ENCODE measurements at regions not wholly inside any gene's neighbourhood (a gene's known extent, or its start where the extent isn't known, plus 50 kb on each side); places are given as distances from the start of the nearest gene placed in this dataset.

DNA sequence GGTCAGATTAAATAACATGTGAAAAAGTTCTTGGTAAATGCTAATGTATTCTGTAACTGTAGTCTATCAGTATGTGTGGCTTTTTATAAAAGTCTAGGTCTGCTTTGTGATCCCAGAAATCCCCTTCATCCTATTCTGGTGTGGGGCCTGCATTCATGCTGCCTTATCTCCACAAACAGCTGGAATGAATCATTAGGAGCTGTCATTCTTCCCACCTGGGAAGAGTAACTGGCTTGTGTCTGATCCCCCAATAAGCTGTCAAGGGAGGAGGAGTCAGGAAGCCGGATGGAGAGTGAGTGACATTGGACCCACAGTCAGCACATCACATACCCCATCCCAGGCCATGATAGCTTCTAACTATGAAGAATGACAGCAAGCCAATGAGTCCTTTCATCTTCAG, 81.1 kb upstream of the EPHA4 start:
- Mint-ChIP-seq H3K4me3 (ENCODE audit: unreplicated experiment) (no peak overlapping the region), H3K36me3 (ENCODE audit: insufficient read depth, unreplicated experiment) (no peaks in the 10 kb centered on the region), H3K4me1 (ENCODE audit: low read depth, unreplicated experiment) (no peaks in the 10 kb centered on the region), H3K27ac (ENCODE audit: unreplicated experiment) (no peak overlapping the region), H3K9me3 (ENCODE audit: unreplicated experiment) (no peaks in the 10 kb centered on the region), H3K27me3 (ENCODE audit: insufficient read depth, unreplicated experiment) (no peaks in the 10 kb centered on the region)
- H3K27me3 ChIP-seq (replicated peaks; ENCODE audit: control insufficient read depth, insufficient read depth, low read length) = no peaks in the 10 kb centered on the region
- H3K4me1 ChIP-seq = no peaks in the 10 kb centered on the region
- H3K36me3 ChIP-seq (ENCODE audit: control insufficient read depth, insufficient read depth, low read length) = no peaks in the 10 kb centered on the region
- no peak for TF ChIP-seq CTCF (IDR thresholded peaks at IDR 0.05; ENCODE audit: insufficient read depth in 1 of 2, low read depth in 1 of 2, low read length in 1 of 2, severe bottlenecking in 1 of 2, unreplicated experiment in 1 of 2)
- POLR2A ChIA-PET = no interaction called here
- BruUV-seq (replicated peaks) = no TSS peak
- CTCF ChIA-PET = no interaction called here
- H3K4me3 ChIP-seq (ENCODE audit: low read depth, low read length) = no peak overlapping the region
- H3K9me3 ChIP-seq = no peaks in the 10 kb centered on the region
- intact Hi-C loops (cut with micrococcal nuclease; ENCODE audit: unreplicated experiment) = no loop called here
- DNase-seq = no peak

DNA sequence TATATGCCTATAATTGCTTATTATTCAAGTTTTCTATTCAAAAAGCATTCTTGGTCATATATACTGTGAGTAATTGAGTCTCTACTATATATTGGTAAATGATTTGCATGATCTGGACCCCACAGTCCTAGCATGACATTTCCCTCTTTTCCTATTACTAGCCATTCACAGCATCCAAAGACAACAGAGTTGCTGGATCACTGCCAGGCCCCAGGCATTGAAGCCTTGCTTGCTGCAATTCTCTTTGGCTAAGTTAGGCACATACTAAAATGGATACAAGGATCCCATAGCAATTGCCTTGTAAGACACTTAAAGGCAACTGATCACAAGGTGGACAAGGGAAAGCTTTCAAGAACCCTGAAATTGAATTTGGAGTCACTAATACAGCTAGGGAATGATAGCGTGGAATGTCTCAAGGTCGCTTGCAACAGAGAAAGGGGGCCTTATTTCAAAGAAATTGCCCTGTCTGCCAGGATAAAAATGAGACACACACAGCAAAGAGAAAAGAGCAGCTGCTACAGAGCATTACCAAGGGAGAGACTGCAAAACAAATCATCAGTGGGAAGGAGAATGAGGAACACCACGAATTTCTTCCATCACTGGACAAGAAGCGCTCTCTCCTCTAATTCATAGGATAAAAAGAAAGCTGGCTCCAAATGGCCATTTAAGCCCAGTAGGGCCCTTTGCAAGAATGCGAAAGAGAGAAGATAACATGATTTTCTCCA, 77.1 kb upstream of the EPHA4 start:
- Mint-ChIP-seq H3K36me3 (ENCODE audit: insufficient read depth, unreplicated experiment) (no peaks in the 10 kb centered on the region), H3K4me3 (ENCODE audit: unreplicated experiment) (no peak overlapping the region), H3K27me3 (ENCODE audit: insufficient read depth, unreplicated experiment) (no peaks in the 10 kb centered on the region), H3K9me3 (ENCODE audit: unreplicated experiment) (peaks cover 9% of the 10 kb centered on the region), H3K4me1 (ENCODE audit: low read depth, unreplicated experiment) (no peaks in the 10 kb centered on the region), H3K27ac (ENCODE audit: unreplicated experiment) (no peak overlapping the region)
- TF ChIP-seq CTCF (IDR thresholded peaks at IDR 0.05; ENCODE audit: insufficient read depth in 1 of 2, low read depth in 1 of 2, low read length in 1 of 2, severe bottlenecking in 1 of 2, unreplicated experiment in 1 of 2) = no peak
- Histone ChIP-seq H3K4me3 (ENCODE audit: low read depth, low read length) (no peak overlapping the region), H3K4me1 (no peaks in the 10 kb centered on the region), H3K36me3 (ENCODE audit: control insufficient read depth, insufficient read depth, low read length) (no peaks in the 10 kb centered on the region), H3K27me3 (replicated peaks; ENCODE audit: control insufficient read depth, insufficient read depth, low read length) (no peaks in the 10 kb centered on the region), H3K9me3 (peaks cover 6% of the 10 kb centered on the region; the same call in 1 of the 2 replicates)
- ChIA-PET CTCF (no interaction called here), POLR2A (no interaction called here)
- no peak for DNase-seq
- no TSS peak for BruUV-seq (replicated peaks)
- intact Hi-C loops (cut with micrococcal nuclease; ENCODE audit: unreplicated experiment) = no loop called here

GRCh38 chr2:221642447-221642846, 70.3 kb upstream of the EPHA4 start:
- H3K9me3 Mint-ChIP-seq (ENCODE audit: unreplicated experiment) = peaks cover 26% of the 10 kb centered on the region
- Histone ChIP-seq H3K4me1 (no peaks in the 10 kb centered on the region), H3K4me3 (ENCODE audit: low read depth, low read length) (no peak overlapping the region), H3K27me3 (replicated peaks; ENCODE audit: control insufficient read depth, insufficient read depth, low read length) (no peaks in the 10 kb centered on the region), H3K9me3 (peaks cover 6% of the 10 kb centered on the region; the same call in 1 of the 2 replicates), H3K36me3 (ENCODE audit: control insufficient read depth, insufficient read depth, low read length) (no peaks in the 10 kb centered on the region)
- H3K36me3 Mint-ChIP-seq (ENCODE audit: insufficient read depth, unreplicated experiment) = no peaks in the 10 kb centered on the region
- intact Hi-C loops (cut with micrococcal nuclease; ENCODE audit: unreplicated experiment) = no loop called here
- H3K27me3 Mint-ChIP-seq (ENCODE audit: insufficient read depth, unreplicated experiment) = no peaks in the 10 kb centered on the region
- no peak for TF ChIP-seq CTCF (IDR thresholded peaks at IDR 0.05; ENCODE audit: insufficient read depth in 1 of 2, low read depth in 1 of 2, low read length in 1 of 2, severe bottlenecking in 1 of 2, unreplicated experiment in 1 of 2)
- H3K4me1 Mint-ChIP-seq (ENCODE audit: low read depth, unreplicated experiment) = no peaks in the 10 kb centered on the region
- no peak for DNase-seq
- H3K27ac Mint-ChIP-seq (ENCODE audit: unreplicated experiment) = no peak overlapping the region
- ChIA-PET CTCF (no interaction called here), POLR2A (no interaction called here)
- no TSS peak for BruUV-seq (replicated peaks)
- H3K4me3 Mint-ChIP-seq (ENCODE audit: unreplicated experiment) = no peak overlapping the region
